Stimulated activated effector memory CD8-positive, alpha-beta T cell treated with anti-CD3 and anti-CD28 coated beads, Interleukin-12 subunit alpha, Interleukin-12 subunit beta, amount 100 ng/mL, for 72 hours (primary cell): ENCODE measurements at regions not wholly inside any gene's neighbourhood (a gene's known extent, or its start where the extent isn't known, plus 50 kb on each side); places are given as distances from the start of the nearest gene placed in this dataset.

ENCODE experiments used
- ATAC-seq: fragments of 150-1000 bp; cut with Tn5 transposase; 2 replicates; pipeline ENCODE4 v1.10.0; 2021
- DNase-seq, 2 donors: peaks; one replicate each; pipeline ENCODE4 v3.0.0; 2021 to 2022; ENCODE audit warnings: low spot score in 2 of 2
- H3K27ac Mint-ChIP-seq: one replicate; pipeline ENCODE4 v1.8.0; 2022; ENCODE audit warnings: mild to moderate bottlenecking, mixed read lengths
- H3K36me3 Mint-ChIP-seq: one replicate; pipeline ENCODE4 v1.8.0; 2022; ENCODE audit warnings: mild to moderate bottlenecking, mixed read lengths
- H3K4me1 Mint-ChIP-seq: one replicate; pipeline ENCODE4 v1.8.0; 2022; ENCODE audit warnings: mixed read lengths
- H3K4me3 Mint-ChIP-seq: one replicate; pipeline ENCODE4 v1.8.0; 2022; ENCODE audit warnings: mild to moderate bottlenecking, mixed read lengths
- H3K9me3 Mint-ChIP-seq: one replicate; pipeline ENCODE4 v1.8.0; 2022; ENCODE audit warnings: mixed read lengths

GRCh38 chr2:155190342-155190741, 491.8 kb downstream of the KCNJ3 start:
- Mint-ChIP-seq H3K27ac (no peak overlapping the region), H3K4me3 (no peak overlapping the region), H3K4me1 (no peaks in the 10 kb centered on the region), H3K36me3 (no peaks in the 10 kb centered on the region), H3K9me3 (peaks cover 20% of the 10 kb centered on the region)
- DNase-seq (no peak), ATAC-seq (no peak)

DNA sequence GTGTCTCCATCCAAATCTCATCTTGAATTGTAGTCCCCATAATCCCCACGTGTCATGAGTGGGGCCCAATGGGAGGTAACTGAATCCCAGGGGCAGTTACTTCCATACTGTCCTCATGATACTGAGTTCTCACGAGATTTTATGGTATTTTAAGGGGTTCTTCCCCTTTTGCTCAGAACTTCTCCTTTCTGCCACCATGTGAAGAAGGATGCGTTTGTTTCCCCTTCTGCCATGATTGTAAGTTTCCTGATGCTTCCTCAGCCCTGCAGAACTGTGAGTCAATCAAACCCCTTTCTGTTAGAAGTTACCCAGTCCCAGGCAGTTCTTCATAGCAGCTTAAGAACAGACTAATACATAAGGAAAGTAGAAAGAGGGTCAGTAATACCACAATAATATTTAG, 480.4 kb downstream of the KCNJ3 start:
- DNase-seq: no peak
- ATAC-seq: no peak
- Mint-ChIP-seq H3K27ac (no peak overlapping the region), H3K4me1 (no peaks in the 10 kb centered on the region), H3K36me3 (no peaks in the 10 kb centered on the region), H3K9me3 (peaks cover 12% of the 10 kb centered on the region), H3K4me3 (no peak overlapping the region)

DNA sequence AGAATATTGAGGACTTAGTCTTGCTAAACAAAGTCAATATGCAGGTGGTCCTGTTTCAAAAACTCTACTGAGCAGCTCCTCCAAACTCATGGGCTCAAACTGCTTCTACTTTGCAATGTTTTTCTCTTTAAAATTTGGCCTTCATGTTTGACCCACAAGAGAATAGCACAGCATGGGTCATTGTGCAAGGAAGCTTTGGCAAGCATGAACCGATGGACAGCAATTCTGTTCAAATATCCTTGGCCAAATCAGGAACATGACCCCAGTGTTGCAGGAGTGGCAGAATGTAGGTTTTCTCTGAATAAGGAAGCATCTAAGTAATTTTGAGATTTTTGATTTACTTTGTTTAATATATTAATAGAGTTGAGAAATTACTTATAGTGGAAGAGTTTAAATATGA, 477.9 kb downstream of the KCNJ3 start:
- Mint-ChIP-seq H3K36me3 (no peaks in the 10 kb centered on the region), H3K9me3 (peaks cover 3% of the 10 kb centered on the region), H3K4me1 (no peaks in the 10 kb centered on the region), H3K27ac (no peak overlapping the region), H3K4me3 (no peak overlapping the region)
- no peak for ATAC-seq
- DNase-seq: no peak

DNA sequence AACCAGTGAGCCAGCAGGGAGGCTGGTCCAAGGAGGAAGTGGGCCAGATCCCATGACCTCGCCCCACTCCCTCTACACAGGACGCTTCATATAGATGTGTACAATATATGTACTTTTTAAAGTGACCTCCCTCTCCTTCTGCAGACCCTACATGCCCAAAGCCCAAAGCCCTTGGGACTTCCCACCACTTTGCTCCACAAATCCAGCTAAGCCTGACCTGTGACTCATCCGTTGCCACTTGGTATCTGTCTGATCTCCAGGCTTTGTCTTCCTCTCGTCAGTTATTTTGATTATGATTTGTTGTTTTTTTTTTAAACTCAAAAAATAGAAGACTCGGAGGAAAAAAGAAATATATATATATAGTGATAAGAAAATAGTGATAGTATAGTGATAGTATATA, 470.8 kb downstream of the KCNJ3 start:
- DNase-seq (no peak), ATAC-seq (no peak)
- H3K4me1 Mint-ChIP-seq: no peaks in the 10 kb centered on the region
- H3K9me3 Mint-ChIP-seq: peaks cover 18% of the 10 kb centered on the region
- H3K4me3 Mint-ChIP-seq: no peak overlapping the region
- no peaks in the 10 kb centered on the region for H3K36me3 Mint-ChIP-seq
- H3K27ac Mint-ChIP-seq: no peak overlapping the region

GRCh38 chr2:155162494-155162893, 464.0 kb downstream of the KCNJ3 start:
- ATAC-seq (no peak), DNase-seq (no peak)
- Mint-ChIP-seq H3K27ac (no peak overlapping the region), H3K36me3 (no peaks in the 10 kb centered on the region), H3K4me1 (no peaks in the 10 kb centered on the region), H3K4me3 (no peak overlapping the region), H3K9me3 (peaks cover 5% of the 10 kb centered on the region)

DNA sequence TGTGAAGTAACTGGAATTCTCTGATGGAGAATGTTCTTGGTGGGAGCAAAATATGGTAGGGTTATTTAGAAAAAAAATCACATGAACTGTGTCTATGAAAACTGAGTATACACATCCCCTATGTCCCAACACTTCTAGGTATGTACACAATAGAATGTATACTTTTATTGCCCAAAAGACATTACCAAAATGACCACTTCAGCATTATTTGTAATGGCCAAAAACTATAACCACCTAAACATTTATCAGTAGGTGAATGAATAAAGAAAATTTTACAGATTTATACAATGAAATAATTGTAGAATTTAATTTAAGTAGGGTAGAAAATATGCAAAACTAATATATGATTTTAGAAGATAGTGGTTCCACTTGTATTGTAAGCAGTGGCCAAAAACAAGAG, 462.8 kb downstream of the KCNJ3 start:
- H3K36me3 Mint-ChIP-seq: no peaks in the 10 kb centered on the region
- no peak overlapping the region for H3K4me3 Mint-ChIP-seq
- DNase-seq (no peak), ATAC-seq (no peak)
- peaks cover 7% of the 10 kb centered on the region for H3K9me3 Mint-ChIP-seq
- H3K27ac Mint-ChIP-seq: no peak overlapping the region
- no peaks in the 10 kb centered on the region for H3K4me1 Mint-ChIP-seq

DNA sequence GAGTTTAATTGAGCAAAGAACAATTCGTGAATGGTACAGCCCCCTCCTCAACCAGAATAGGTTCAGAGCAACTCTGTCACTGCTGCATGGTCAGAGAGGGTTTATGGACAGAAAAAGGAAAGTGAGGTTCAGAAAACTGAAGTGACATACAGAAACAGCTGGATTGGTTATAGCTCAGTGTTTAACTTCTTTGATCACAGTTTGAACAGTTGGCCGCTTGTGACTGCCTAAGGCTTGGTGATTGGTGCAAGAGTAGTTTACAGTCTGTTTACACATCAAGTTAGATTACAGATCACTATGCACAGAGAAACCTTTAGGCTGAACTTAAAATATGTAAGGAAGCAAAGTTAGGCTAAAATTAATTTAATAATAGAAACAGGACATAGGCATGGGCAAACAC, 459.2 kb downstream of the KCNJ3 start:
- Mint-ChIP-seq H3K36me3 (no peaks in the 10 kb centered on the region), H3K9me3 (peaks cover 6% of the 10 kb centered on the region), H3K4me3 (no peak overlapping the region), H3K27ac (no peak overlapping the region), H3K4me1 (no peaks in the 10 kb centered on the region)
- ATAC-seq: no peak
- DNase-seq: no peak

- DNase-seq (no peak), ATAC-seq (no peak)
- Mint-ChIP-seq H3K27ac (no peak overlapping the region), H3K4me1 (no peaks in the 10 kb centered on the region), H3K36me3 (no peaks in the 10 kb centered on the region), H3K4me3 (no peak overlapping the region), H3K9me3 (peaks cover 6% of the 10 kb centered on the region)
Observed at GRCh38 chr2:155157065-155157464, 458.6 kb downstream of the KCNJ3 start.

DNA sequence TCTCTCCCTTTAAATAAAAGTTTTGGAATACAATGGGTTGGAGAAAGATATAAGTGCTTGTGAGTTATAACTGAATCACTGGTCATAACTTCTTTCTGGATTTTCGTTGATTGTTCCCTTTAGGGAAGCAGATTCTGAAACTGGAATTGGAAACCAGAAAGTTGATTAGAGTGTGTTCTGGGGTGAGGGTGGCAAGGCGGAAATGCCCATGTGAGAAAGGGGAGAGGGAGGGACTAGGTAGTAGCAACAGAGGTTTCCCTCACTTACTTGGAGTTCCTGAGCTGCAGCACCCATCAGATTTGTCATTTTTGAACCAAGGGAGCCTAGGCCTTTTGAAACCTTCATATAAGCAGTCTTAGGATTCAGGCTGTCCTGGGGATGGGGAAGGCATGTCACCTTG, 453.4 kb downstream of the KCNJ3 start:
- Mint-ChIP-seq H3K9me3 (peaks cover 2% of the 10 kb centered on the region), H3K4me1 (no peaks in the 10 kb centered on the region), H3K4me3 (no peak overlapping the region), H3K27ac (no peak overlapping the region), H3K36me3 (no peaks in the 10 kb centered on the region)
- DNase-seq (no peak), ATAC-seq (no peak)

- ATAC-seq: no peak
- H3K36me3 Mint-ChIP-seq: no peaks in the 10 kb centered on the region
- H3K4me3 Mint-ChIP-seq: no peak overlapping the region
- no peaks in the 10 kb centered on the region for H3K4me1 Mint-ChIP-seq
- no peak for DNase-seq
- peaks cover 2% of the 10 kb centered on the region for H3K9me3 Mint-ChIP-seq
- no peak overlapping the region for H3K27ac Mint-ChIP-seq
Observed at GRCh38 chr2:155151472-155151871, 453.0 kb downstream of the KCNJ3 start.

DNA sequence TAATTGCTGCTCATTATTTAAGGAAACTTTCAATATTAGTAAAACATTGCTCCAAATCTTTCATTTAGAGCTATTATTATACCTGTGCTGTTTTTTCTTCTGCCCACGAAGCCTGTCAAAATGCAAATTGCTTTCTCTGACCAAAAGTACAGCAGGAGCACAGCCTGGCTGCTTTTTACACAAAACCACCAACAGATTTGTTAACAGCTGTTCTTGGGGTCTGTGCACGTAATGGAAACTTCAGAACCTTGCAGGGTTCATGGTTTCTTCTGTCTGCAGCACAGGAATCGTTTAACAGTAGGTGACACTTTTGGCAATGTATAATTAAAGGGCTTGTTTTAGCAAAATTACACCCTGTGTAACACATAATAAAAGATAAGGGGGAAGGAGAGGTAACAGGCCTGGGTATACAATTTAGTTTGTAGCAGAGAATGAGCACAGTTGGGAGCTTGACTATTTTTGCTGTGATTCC, 447.3 kb downstream of the KCNJ3 start:
- Mint-ChIP-seq H3K36me3 (no peaks in the 10 kb centered on the region), H3K27ac (no peak overlapping the region), H3K4me1 (no peaks in the 10 kb centered on the region), H3K9me3 (peaks cover 5% of the 10 kb centered on the region), H3K4me3 (no peak overlapping the region)
- ATAC-seq: no peak
- DNase-seq: no peak

DNA sequence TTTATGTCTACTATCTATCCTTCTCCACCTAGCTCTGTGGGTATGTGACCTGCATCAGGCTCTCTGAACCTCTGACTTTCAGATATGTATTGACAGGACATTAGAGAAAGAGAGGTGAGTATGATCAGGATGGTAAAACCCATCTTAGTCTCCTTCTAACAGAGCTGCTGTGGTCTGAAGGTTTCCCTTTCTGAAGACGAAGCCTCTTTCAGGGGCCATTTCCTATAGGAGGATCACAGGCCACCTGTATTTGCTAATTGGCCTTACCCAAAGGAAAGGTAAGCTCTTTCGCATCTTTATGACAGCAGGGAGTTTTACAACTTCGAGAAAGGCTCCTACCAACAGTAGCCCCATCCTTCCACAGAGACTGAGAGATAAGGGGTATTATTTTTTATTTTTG, 442.9 kb downstream of the KCNJ3 start:
- peaks cover 10% of the 10 kb centered on the region for H3K9me3 Mint-ChIP-seq
- H3K36me3 Mint-ChIP-seq: no peaks in the 10 kb centered on the region
- H3K4me3 Mint-ChIP-seq: no peak overlapping the region
- no peak overlapping the region for H3K27ac Mint-ChIP-seq
- no peaks in the 10 kb centered on the region for H3K4me1 Mint-ChIP-seq
- ATAC-seq (no peak), DNase-seq (no peak)

DNA sequence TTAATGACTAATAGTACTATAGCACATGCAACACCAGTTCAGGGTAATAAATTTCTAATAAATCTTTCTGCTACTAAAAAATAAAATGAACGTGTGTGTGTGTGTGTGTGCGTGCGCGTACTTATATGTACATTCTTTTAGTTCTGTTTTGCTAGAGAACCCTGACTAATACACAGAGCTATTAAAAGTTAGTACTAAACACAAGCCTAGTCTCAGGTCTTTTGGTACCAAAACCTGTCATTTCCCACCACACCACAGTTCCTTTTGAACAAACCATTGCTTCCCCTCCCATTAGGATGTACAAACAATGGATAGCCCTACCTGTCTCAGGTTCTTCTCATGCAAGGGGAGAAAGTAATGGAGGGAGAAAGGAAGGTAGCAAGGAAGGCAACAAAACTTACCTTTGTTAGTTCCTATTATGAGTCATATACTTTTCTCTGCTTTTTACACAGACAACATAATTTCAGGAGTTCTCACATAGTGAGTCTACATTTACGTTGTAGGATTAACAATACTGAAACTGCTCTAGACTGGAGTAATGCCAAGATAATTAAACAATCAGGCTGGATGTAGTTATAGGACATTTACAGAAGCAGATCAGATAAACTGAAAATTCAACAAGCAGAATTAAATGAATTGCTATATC, 427.2 kb downstream of the KCNJ3 start:
- Mint-ChIP-seq H3K9me3 (peaks cover 11% of the 10 kb centered on the region), H3K36me3 (no peaks in the 10 kb centered on the region), H3K4me3 (no peak overlapping the region), H3K27ac (no peak overlapping the region), H3K4me1 (no peaks in the 10 kb centered on the region)
- no peak for ATAC-seq
- DNase-seq: no peak

GRCh38 chr2:155115846-155116245, 417.4 kb downstream of the KCNJ3 start:
- Mint-ChIP-seq H3K9me3 (peaks cover 13% of the 10 kb centered on the region), H3K4me3 (no peak overlapping the region), H3K27ac (no peak overlapping the region), H3K36me3 (no peaks in the 10 kb centered on the region), H3K4me1 (no peaks in the 10 kb centered on the region)
- ATAC-seq: no peak
- no peak for DNase-seq

- no peak overlapping the region for H3K27ac Mint-ChIP-seq
- no peaks in the 10 kb centered on the region for H3K4me1 Mint-ChIP-seq
- peaks cover 15% of the 10 kb centered on the region for H3K9me3 Mint-ChIP-seq
- ATAC-seq (no peak), DNase-seq (no peak)
- no peak overlapping the region for H3K4me3 Mint-ChIP-seq
- H3K36me3 Mint-ChIP-seq: no peaks in the 10 kb centered on the region
Observed at GRCh38 chr2:155111070-155111469, 412.6 kb downstream of the KCNJ3 start.

GRCh38 chr2:155109527-155109926, 411.0 kb downstream of the KCNJ3 start:
- ATAC-seq: no peak
- Mint-ChIP-seq H3K27ac (no peak overlapping the region), H3K4me3 (no peak overlapping the region), H3K9me3 (peaks cover 21% of the 10 kb centered on the region), H3K4me1 (no peaks in the 10 kb centered on the region), H3K36me3 (no peaks in the 10 kb centered on the region)
- DNase-seq: no peak

GRCh38 chr2:155100261-155100660, 401.8 kb downstream of the KCNJ3 start:
- H3K27ac Mint-ChIP-seq: no peak overlapping the region
- peaks cover 23% of the 10 kb centered on the region for H3K9me3 Mint-ChIP-seq
- DNase-seq (no peak), ATAC-seq (no peak)
- H3K36me3 Mint-ChIP-seq: no peaks in the 10 kb centered on the region
- H3K4me3 Mint-ChIP-seq: no peak overlapping the region
- no peaks in the 10 kb centered on the region for H3K4me1 Mint-ChIP-seq
